IMR-90 (cell line): ENCODE measurements at regions not wholly inside any gene's neighbourhood (a gene's known extent, or its start where the extent isn't known, plus 50 kb on each side); places are given as distances from the start of the nearest gene placed in this dataset.
"Not testable (repeated sequence)": the region's sequence is repeated elsewhere in the genome, so short reads cannot be mapped to it uniquely, and the experiment has no call there.

ENCODE experiments used
- ATAC-seq: fragments of 200-7000 bp; cut with Tn5 transposase; 2 replicates; pipeline ENCODE4 v1.9.1; 2020; ENCODE audit warnings: low read depth, mild to moderate bottlenecking, moderate library complexity
- BruUV-seq: library from RNA; stranded (reverse); fragments of 400-500 nt; replicated peaks from 2 replicates; lab custom pipeline; 2021; lab: Mats Ljungman, UMichigan
- CTCF ChIA-PET: fragments of 300-600 bp; formaldehyde crosslinking; extraction: SDS; loops from one replicate; lab custom pipeline; 2021; ENCODE audit warnings: antibody characterized with exemption; lab: Yijun Ruan, JAX
- POLR2A ChIA-PET: fragments of 300-600 bp; sonication (Branson Sonifier 250); formaldehyde crosslinking; loops from one replicate; lab custom pipeline; 2022; ENCODE audit warnings: antibody characterized with exemption; ENCODE audit not compliant: unreplicated experiment; lab: Charles Lee
- DNase-seq: peaks from one replicate; pipeline ENCODE4 v3.0.0; 2013
- H2AFZ ChIP-seq: replicated peaks from 2 replicates; pipeline ENCODE3; 2013; ENCODE audit warnings: low read length, mild to moderate bottlenecking; ENCODE audit not compliant: poor library complexity
- H2AK5ac ChIP-seq: 2 replicates; pipeline ENCODE4 v1.6.1; 2013; ENCODE audit warnings: low read depth, low read length, inconsistent platforms
- H2AK9ac ChIP-seq: replicated peaks from 2 replicates; pipeline ENCODE3; 2013; ENCODE audit warnings: mild to moderate bottlenecking, low read depth, low read length, moderate library complexity; ENCODE audit not compliant: poor library complexity
- H2BK120ac ChIP-seq: 2 replicates; pipeline ENCODE4 v1.6.1; 2013; ENCODE audit warnings: low read depth, low read length, inconsistent platforms
- H2BK15ac ChIP-seq: 3 replicates; pipeline ENCODE4 v1.6.1; 2013; ENCODE audit warnings: low read depth, low read length, inconsistent platforms
- H2BK20ac ChIP-seq: 2 replicates; pipeline ENCODE4 v1.6.1; 2013; ENCODE audit warnings: low read depth, mild to moderate bottlenecking, inconsistent platforms, low read length, moderate library complexity
- H2BK5ac ChIP-seq: 2 replicates; pipeline ENCODE4 v1.6.1; 2013; ENCODE audit warnings: mild to moderate bottlenecking, low read depth, low read length, inconsistent platforms; ENCODE audit not compliant: poor library complexity, severe bottlenecking
- H3K14ac ChIP-seq: replicated peaks from 2 replicates; pipeline ENCODE4 v1.6.1; 2013; ENCODE audit warnings: low read depth, low read length, inconsistent platforms
- H3K18ac ChIP-seq: 2 replicates; pipeline ENCODE4 v1.6.1; 2013; ENCODE audit warnings: low read depth, low read length, control low read depth
- H3K23ac ChIP-seq: 2 replicates; pipeline ENCODE4 v1.6.1; 2013; ENCODE audit warnings: low read depth, low read length, inconsistent platforms
- H3K27ac ChIP-seq: 2 replicates; pipeline ENCODE4 v1.5.1; 2013; ENCODE audit warnings: mild to moderate bottlenecking, control low read depth, low read length; ENCODE audit not compliant: insufficient read depth
- H3K27me3 ChIP-seq: 2 replicates; pipeline ENCODE4 v1.6.1; 2013; ENCODE audit warnings: low read length; ENCODE audit not compliant: control insufficient read depth, insufficient read depth
- H3K36me3 ChIP-seq: 2 replicates; pipeline ENCODE4 v1.6.1; 2013; ENCODE audit warnings: low read length, mixed read lengths; ENCODE audit not compliant: control insufficient read depth, insufficient read depth
- H3K4ac ChIP-seq: 2 replicates; pipeline ENCODE4 v1.6.1; 2013; ENCODE audit warnings: low read depth, low read length, inconsistent platforms
- H3K4me1 ChIP-seq: 2 replicates; pipeline ENCODE4 v1.6.1; 2013; ENCODE audit warnings: low read length, mixed read lengths; ENCODE audit not compliant: control insufficient read depth, insufficient read depth
- H3K4me2 ChIP-seq: 2 replicates; pipeline ENCODE4 v1.6.1; 2013; ENCODE audit warnings: low read depth, mild to moderate bottlenecking, control low read depth, low read length, moderate library complexity
- H3K4me3 ChIP-seq: 2 replicates; pipeline ENCODE4 v1.5.1; 2013; ENCODE audit warnings: low read depth, mild to moderate bottlenecking, control low read depth, low read length, moderate library complexity; ENCODE audit not compliant: insufficient read depth
- H3K56ac ChIP-seq: 2 replicates; pipeline ENCODE4 v1.6.1; 2013; ENCODE audit warnings: low read length, inconsistent platforms; ENCODE audit not compliant: insufficient read depth; ENCODE audit errors: extremely low read depth
- H3K79me1 ChIP-seq, 2 experiments: 2 replicates each; pipeline ENCODE4 v1.6.1; 2013; ENCODE audit warnings: low read length in 2 of 2, inconsistent platforms in 1 of 2, low read depth in 1 of 2
- H3K9ac ChIP-seq: 2 replicates; pipeline ENCODE4 v1.6.1; 2013; ENCODE audit warnings: low read depth, low read length, control low read depth
- H3K9me1 ChIP-seq: 2 replicates; pipeline ENCODE4 v1.6.1; 2013; ENCODE audit warnings: low read length, inconsistent platforms; ENCODE audit not compliant: insufficient read depth
- H3K9me3 ChIP-seq: 2 replicates; pipeline ENCODE4 v1.6.1; 2013; ENCODE audit warnings: low read length; ENCODE audit not compliant: control insufficient read depth, insufficient read depth
- H4K20me1 ChIP-seq: 2 replicates; pipeline ENCODE4 v1.6.1; 2013; ENCODE audit warnings: low read length, inconsistent platforms; ENCODE audit not compliant: insufficient read depth
- H4K5ac ChIP-seq: 2 replicates; pipeline ENCODE4 v1.6.1; 2013; ENCODE audit warnings: mild to moderate bottlenecking, low read depth, low read length, control low read depth
- H4K8ac ChIP-seq, 2 experiments: 2 replicates each; pipeline ENCODE4 v1.6.1; 2013; ENCODE audit warnings: low read depth in 2 of 2, low read length in 2 of 2, control low read depth in 1 of 2, inconsistent platforms in 1 of 2
- H4K91ac ChIP-seq: 2 replicates; pipeline ENCODE4 v1.6.1; 2013; ENCODE audit warnings: low read depth, low read length, inconsistent platforms; ENCODE audit not compliant: insufficient read depth
- CEBPB ChIP-seq: IDR thresholded peaks from 2 replicates; pipeline ENCODE4 v1.6.1; 2012; ENCODE audit warnings: low read depth, low read length, improper control_type of control experiment
- NFE2L2 ChIP-seq: fragments of 150-350 bp; IDR thresholded peaks from 2 replicates; pipeline ENCODE4 v1.6.1; 2016; ENCODE audit warnings: low read depth, mild to moderate bottlenecking, low read length
- RAD21 ChIP-seq: IDR thresholded peaks from 2 replicates; pipeline ENCODE4 v1.6.1; 2012; ENCODE audit warnings: low read length, improper control_type of control experiment
- WGBS, 2 experiments: methylation state at CpG; one replicate each; pipeline versions ENCODE4 v1.1.5 to v1.1.7; 2013; ENCODE audit warnings: missing lambda C conversion rate in 2 of 2; ENCODE audit not compliant: insufficient read length in 1 of 2; ENCODE audit errors: extremely low coverage in 2 of 2; 5-methylcytosine and 5-hydroxymethylcytosine counted together
- dilution Hi-C: fragments of 300-500 bp; cut with HindIII; formaldehyde crosslinking; loops from one replicate; pipeline ENCODE4 v1.14.3; 2018; ENCODE audit warnings: low sequenced_read_pairs; ENCODE audit not compliant: unreplicated experiment
- in situ Hi-C: fragments of 300-500 bp; cut with MboI; formaldehyde crosslinking; loops from 3 replicates; pipeline ENCODE4 v1.14.3; 2019; ENCODE audit warnings: low sequenced_read_pairs, inconsistent platforms, mixed read lengths
- intact Hi-C: fragments of 100-400 bp; cut with micrococcal nuclease; formaldehyde crosslinking; loops from 2 replicates; pipeline ENCODE4 v1.10.0; 2022
- TF ChIP-seq, protein P1 (sequence below): conservative IDR thresholded peaks from 2 replicates; pipeline ENCODE4 v1.5.1; 2012; ENCODE audit warnings: mild to moderate bottlenecking, low read depth, low read length, improper control_type of control experiment

DNA sequence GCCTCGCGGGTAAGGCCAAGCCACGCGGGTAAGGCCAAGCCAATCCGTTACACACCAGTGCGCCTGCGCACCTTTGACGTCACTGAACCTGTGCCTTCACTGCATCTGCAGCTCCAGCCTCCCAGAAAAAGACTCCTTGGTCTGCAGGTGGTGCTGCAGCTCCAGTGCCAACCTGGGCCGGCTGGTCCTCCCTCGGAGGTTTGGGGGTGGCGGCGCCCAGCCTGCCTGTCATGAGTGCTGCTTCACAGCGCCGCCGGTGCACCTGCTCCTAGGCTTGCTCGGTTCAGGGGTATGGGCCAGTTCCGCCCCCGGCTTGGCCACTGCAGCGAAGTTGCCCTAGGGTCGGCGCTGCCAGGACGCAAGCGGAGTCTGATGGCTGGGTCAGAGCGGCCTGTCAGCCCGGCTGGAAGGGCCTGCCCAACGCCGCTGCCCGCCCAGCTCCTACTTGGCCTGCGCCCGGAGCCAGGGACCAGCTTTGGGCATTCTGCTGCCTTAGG lies 146.6 kb downstream of the USP22 start:
- ATAC-seq, result no peak
- Histone ChIP-seq H3K23ac (no peak overlapping the region), H3K9me3 (no peaks in the 10 kb centered on the region), H3K4ac (no peak overlapping the region), H3K36me3 (no peaks in the 10 kb centered on the region), H3K9me1 (no peaks in the 10 kb centered on the region), H2BK15ac (no peak overlapping the region), H3K27ac (no peak overlapping the region), H4K20me1 (no peaks in the 10 kb centered on the region), H2BK5ac (no peak overlapping the region), H4K5ac (no peak overlapping the region), H3K56ac (no peak overlapping the region), H2AFZ (no peak overlapping the region), H4K8ac (no peak overlapping the region), H3K14ac (no peak overlapping the region), H2AK9ac (no peak overlapping the region), H3K79me1 (no peaks in the 10 kb centered on the region), H3K27me3 (no peaks in the 10 kb centered on the region), H3K9ac (no peak overlapping the region), H2AK5ac (no peak overlapping the region), H4K91ac (no peak overlapping the region), H3K4me1 (no peaks in the 10 kb centered on the region), H2BK20ac (no peak overlapping the region), H3K4me3 (no peak overlapping the region), H3K4me2 (no peak overlapping the region), H2BK120ac (no peak overlapping the region), H3K18ac (no peak overlapping the region)
- ChIA-PET POLR2A (no interaction called here), CTCF (interaction anchor here (0.6 kb wide), 2 partner anchors 36 to 47 kb away, joined by 4 read pairs; no protein-coding TSS in a partner anchor)
- BruUV-seq, result no TSS peak
- intact Hi-C loops, result no loop called here
- in situ Hi-C loops, result no loop called here
- dilution Hi-C loops, result no loop called here
- 60% methylated on average over 13 of the region's 30 CpGs; no CpG with 5 or more reads in 1 of the 2 experiments for WGBS, 2 experiments
- TF ChIP-seq CEBPB (no peak), NFE2L2 (no peak), RAD21 (peak; percentile 2; the same call in 1 of the 2 replicates)
- TF ChIP-seq, protein P1, sequence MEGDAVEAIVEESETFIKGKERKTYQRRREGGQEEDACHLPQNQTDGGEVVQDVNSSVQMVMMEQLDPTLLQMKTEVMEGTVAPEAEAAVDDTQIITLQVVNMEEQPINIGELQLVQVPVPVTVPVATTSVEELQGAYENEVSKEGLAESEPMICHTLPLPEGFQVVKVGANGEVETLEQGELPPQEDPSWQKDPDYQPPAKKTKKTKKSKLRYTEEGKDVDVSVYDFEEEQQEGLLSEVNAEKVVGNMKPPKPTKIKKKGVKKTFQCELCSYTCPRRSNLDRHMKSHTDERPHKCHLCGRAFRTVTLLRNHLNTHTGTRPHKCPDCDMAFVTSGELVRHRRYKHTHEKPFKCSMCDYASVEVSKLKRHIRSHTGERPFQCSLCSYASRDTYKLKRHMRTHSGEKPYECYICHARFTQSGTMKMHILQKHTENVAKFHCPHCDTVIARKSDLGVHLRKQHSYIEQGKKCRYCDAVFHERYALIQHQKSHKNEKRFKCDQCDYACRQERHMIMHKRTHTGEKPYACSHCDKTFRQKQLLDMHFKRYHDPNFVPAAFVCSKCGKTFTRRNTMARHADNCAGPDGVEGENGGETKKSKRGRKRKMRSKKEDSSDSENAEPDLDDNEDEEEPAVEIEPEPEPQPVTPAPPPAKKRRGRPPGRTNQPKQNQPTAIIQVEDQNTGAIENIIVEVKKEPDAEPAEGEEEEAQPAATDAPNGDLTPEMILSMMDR, result 0 out of 2 replicates have a peak, but pooled peaks have one; percentile 9
- DNase-seq, result peak; percentile 1

DNA sequence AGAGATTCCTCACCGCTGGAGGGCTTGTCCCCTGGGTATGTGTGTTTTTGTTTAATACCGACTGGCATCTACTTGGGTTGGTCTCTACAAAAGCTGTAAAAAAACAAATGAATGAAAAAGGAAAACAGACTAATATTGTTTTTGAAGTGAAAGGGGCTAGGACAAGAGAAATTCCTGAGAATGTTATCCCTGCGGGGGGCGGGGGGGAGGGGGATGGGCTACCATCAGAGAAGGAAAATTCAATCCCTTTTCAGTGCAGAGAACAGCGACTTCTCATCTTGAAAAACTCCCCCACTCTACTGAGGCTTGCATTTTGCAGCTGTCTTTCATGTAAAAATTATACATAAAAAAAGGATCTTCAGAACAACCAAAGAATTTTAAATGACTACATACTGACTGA lies 144.1 kb downstream of the USP22 start:
- BruUV-seq, intact Hi-C loops, H3K36me3 ChIP-seq, H3K79me1 ChIP-seq, H2AFZ ChIP-seq, H3K4me1 ChIP-seq, H4K91ac ChIP-seq, CTCF ChIA-PET, H3K4me2 ChIP-seq, H3K27ac ChIP-seq, H4K20me1 ChIP-seq, H2AK5ac ChIP-seq, H2AK9ac ChIP-seq, H2BK5ac ChIP-seq, H3K9me1 ChIP-seq, in situ Hi-C loops, H3K56ac ChIP-seq, H3K9ac ChIP-seq, H3K4me3 ChIP-seq, ATAC-seq, H4K8ac ChIP-seq, DNase-seq, H3K14ac ChIP-seq, H2BK120ac ChIP-seq, POLR2A ChIA-PET, H3K18ac ChIP-seq, H3K27me3 ChIP-seq, H2BK15ac ChIP-seq, H4K5ac ChIP-seq, H3K23ac ChIP-seq, H3K4ac ChIP-seq, H2BK20ac ChIP-seq, dilution Hi-C loops, H3K9me3 ChIP-seq: not testable (repeated sequence)
- WGBS, 2 experiments, result no CpG with 5 or more reads among the region's 5 CpGs
